ENCODE measurements at regions not wholly inside any gene's neighbourhood (a gene's known extent, or its start where the extent isn't known, plus 50 kb on each side); places are given as distances from the start of the nearest gene placed in this dataset.

DNA sequence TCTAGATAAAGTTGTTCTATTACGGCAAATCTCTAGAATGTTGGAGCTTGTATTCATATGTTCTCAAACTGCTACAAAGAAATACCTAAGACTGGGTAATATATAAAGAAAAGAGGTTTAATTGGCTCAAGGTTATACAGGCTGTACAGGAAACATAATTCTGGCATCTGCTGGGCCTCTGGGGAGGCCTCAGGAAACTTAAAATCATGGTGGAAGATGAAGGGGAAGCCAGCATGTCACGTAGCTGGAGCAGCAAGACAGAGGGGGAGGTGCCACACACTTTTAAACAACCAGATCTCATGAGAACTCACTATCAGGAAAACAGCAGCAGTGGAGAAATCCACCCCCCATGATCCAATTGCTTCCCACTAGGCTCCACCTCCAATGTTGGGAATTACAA is 390.4 kb upstream of the ADGRL4 start:
- CTCF ChIA-PET, result interaction anchor here (0.5 kb wide), 1 partner anchor 137 kb away, joined by 3 read pairs; no protein-coding TSS in a partner anchor
- no peak for ATAC-seq

DNA sequence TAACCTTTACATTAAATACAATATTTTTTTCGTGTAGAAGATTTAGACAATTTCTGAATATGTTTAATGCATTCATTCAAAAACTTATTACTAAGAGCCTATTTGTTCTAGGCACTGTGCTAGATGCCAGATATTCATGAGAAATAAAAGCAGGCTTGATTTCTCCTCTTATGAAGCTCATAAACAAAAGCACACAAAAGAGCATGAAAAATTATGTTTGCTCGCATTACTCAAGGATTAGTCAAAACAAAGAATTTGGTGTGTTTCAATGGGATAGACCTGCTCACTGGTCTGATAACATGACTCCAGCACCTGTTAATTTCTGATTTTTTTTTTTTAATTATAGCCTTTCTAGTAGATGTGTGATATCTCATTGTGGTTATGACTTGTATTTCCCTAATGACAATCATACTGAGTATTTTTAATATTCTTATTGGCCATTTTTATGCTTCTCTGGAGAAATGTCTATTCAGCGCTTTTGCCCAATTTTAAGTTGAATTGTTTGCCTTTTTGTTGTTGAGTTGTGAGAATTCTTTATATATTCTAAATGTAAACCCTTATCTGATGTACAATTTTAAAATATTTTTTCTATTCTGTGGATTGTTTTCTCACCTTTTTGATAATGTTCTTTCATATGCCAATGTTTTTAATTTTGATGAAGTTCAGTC is 382.3 kb upstream of the ADGRL4 start:
- intact Hi-C loops (cut with micrococcal nuclease; ENCODE audit: unreplicated experiment), result no loop called here
- H3K36me3 ChIP-seq (ENCODE audit: control insufficient read depth, insufficient read depth, low read length), result no peaks in the 10 kb centered on the region
- TF ChIP-seq POLR2AphosphoS5 (IDR thresholded peaks at IDR 0.05; ENCODE audit: low read depth, low read length), result no peak
- TF ChIP-seq CTCF (IDR thresholded peaks at IDR 0.05), result no peak
- no peak for TF ChIP-seq SIN3A (IDR thresholded peaks at IDR 0.05; ENCODE audit: borderline replicate concordance, insufficient read depth, low read depth, low read length)
- TF ChIP-seq, protein P1, sequence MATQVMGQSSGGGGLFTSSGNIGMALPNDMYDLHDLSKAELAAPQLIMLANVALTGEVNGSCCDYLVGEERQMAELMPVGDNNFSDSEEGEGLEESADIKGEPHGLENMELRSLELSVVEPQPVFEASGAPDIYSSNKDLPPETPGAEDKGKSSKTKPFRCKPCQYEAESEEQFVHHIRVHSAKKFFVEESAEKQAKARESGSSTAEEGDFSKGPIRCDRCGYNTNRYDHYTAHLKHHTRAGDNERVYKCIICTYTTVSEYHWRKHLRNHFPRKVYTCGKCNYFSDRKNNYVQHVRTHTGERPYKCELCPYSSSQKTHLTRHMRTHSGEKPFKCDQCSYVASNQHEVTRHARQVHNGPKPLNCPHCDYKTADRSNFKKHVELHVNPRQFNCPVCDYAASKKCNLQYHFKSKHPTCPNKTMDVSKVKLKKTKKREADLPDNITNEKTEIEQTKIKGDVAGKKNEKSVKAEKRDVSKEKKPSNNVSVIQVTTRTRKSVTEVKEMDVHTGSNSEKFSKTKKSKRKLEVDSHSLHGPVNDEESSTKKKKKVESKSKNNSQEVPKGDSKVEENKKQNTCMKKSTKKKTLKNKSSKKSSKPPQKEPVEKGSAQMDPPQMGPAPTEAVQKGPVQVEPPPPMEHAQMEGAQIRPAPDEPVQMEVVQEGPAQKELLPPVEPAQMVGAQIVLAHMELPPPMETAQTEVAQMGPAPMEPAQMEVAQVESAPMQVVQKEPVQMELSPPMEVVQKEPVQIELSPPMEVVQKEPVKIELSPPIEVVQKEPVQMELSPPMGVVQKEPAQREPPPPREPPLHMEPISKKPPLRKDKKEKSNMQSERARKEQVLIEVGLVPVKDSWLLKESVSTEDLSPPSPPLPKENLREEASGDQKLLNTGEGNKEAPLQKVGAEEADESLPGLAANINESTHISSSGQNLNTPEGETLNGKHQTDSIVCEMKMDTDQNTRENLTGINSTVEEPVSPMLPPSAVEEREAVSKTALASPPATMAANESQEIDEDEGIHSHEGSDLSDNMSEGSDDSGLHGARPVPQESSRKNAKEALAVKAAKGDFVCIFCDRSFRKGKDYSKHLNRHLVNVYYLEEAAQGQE (IDR thresholded peaks at IDR 0.05; ENCODE audit: insufficient read depth in 1 of 2, low read depth in 2 of 2, low read length in 1 of 2), result no peak
- TF ChIP-seq TCF7L2 (IDR thresholded peaks at IDR 0.05; ENCODE audit: low read depth, low read length), result no peak
- DNase-seq (ENCODE audit: low read depth, low spot score), result no peak
- ChIA-PET POLR2A (no interaction called here), CTCF (no interaction called here)
- ATAC-seq, result no peak
- no TSS peak for BruUV-seq (replicated peaks)
- no peaks in the 10 kb centered on the region for H3K27me3 ChIP-seq (ENCODE audit: control insufficient read depth, insufficient read depth, low read length)
- in situ Hi-C loops (cut with HindIII; ENCODE audit: low pct_unique_long_range_greater_than_20kb, low sequenced_read_pairs), result no loop called here
- H3K9me3 ChIP-seq (ENCODE audit: control insufficient read depth, insufficient read depth, low read depth, low read length), result no peaks in the 10 kb centered on the region
- no peak overlapping the region for H3K4me3 ChIP-seq (ENCODE audit: low read depth in 2 of 2, low read length in 2 of 2)
- no peak overlapping the region for H3K27ac ChIP-seq (ENCODE audit: low read length)
- no peaks in the 10 kb centered on the region for H3K4me1 ChIP-seq (ENCODE audit: control insufficient read depth, insufficient read depth, low read length)

More for the DNA sequence above, 390.4 kb upstream of the ADGRL4 start:
- Histone ChIP-seq H3K27me3 (ENCODE audit: control insufficient read depth, insufficient read depth, low read length) (no peaks in the 10 kb centered on the region), H3K27ac (ENCODE audit: low read length) (no peak overlapping the region), H3K4me3 (ENCODE audit: low read depth in 2 of 2, low read length in 2 of 2) (no peak overlapping the region), H3K36me3 (ENCODE audit: control insufficient read depth, insufficient read depth, low read length) (no peaks in the 10 kb centered on the region), H3K4me1 (ENCODE audit: control insufficient read depth, insufficient read depth, low read length) (no peaks in the 10 kb centered on the region), H3K9me3 (ENCODE audit: control insufficient read depth, insufficient read depth, low read depth, low read length) (no peaks in the 10 kb centered on the region)
- intact Hi-C loops (cut with micrococcal nuclease; ENCODE audit: unreplicated experiment) (no loop called here), in situ Hi-C loops (cut with HindIII; ENCODE audit: low pct_unique_long_range_greater_than_20kb, low sequenced_read_pairs) (no loop called here)
- no peak for DNase-seq (ENCODE audit: low read depth, low spot score)
- BruUV-seq (replicated peaks), result no TSS peak
- TF ChIP-seq CTCF (IDR thresholded peaks at IDR 0.05) (no peak), SIN3A (IDR thresholded peaks at IDR 0.05; ENCODE audit: borderline replicate concordance, insufficient read depth, low read depth, low read length) (no peak), TCF7L2 (IDR thresholded peaks at IDR 0.05; ENCODE audit: low read depth, low read length) (no peak)
- TF ChIP-seq, protein P1 (IDR thresholded peaks at IDR 0.05; ENCODE audit: insufficient read depth in 1 of 2, low read depth in 2 of 2, low read length in 1 of 2), result no peak
- POLR2A ChIA-PET, result no interaction called here

Data from Panc1 (cell line).